ENCODE measurements at regions not wholly inside any gene's neighbourhood (a gene's known extent, or its start where the extent isn't known, plus 50 kb on each side); places are given as distances from the start of the nearest gene placed in this dataset.
"Not testable (repeated sequence)": the region's sequence is repeated elsewhere in the genome, so short reads cannot be mapped to it uniquely, and the experiment has no call there.

DNA sequence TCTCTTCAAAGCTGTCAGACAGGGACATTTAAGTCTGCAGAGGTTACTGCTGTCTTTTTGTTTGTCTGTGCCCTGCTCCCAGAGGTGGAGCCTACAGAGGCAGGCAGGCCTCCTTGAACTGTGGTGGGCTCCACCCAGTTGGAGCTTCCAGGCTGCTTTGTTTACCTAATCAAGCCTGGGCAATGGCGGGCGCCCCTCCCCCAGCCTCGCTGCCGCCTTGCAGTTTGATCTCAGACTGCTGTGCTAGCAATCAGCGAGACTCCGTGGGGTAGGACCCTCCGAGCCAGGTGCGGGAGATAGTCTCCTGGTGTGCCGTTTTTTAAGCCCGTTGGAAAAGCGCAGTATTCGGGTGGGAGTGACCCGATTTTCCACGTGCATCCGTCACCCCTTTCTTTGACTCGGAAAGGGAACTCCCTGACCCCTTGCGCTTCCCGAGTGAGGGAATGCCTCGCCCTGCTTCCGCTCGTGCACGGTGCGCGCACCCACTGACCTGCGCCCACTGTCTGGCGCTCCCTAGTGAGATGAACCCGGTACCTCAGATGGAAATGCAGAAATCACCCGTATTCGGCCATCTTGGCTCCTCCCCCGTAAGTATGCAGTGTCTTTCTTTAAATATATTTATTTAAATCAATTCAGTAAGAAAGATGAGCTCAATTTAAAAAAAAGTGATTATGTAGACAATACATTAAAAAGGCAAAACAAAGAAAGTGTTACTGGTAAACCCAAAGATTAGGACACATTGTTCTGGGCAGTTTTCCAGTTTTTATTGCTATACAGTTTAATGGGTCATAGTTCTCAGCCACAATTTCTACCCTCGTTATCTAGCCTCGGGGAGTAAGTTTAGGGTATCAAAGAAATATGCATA lies 91.2 kb upstream of the GRM7 start:
- not testable (repeated sequence) for TF ChIP-seq CTCF (conservative IDR thresholded peaks at IDR 0.05; ENCODE audit: low read length); EZH2phosphoT487 (IDR thresholded peaks at IDR 0.05; ENCODE audit: borderline replicate concordance)

Measured in Loucy (cell line).